ENCODE measurements at regions not wholly inside any gene's neighbourhood (a gene's known extent, or its start where the extent isn't known, plus 50 kb on each side); places are given as distances from the start of the nearest gene placed in this dataset.
"Not testable (repeated sequence)": the region's sequence is repeated elsewhere in the genome, so short reads cannot be mapped to it uniquely, and the experiment has no call there.

DNA sequence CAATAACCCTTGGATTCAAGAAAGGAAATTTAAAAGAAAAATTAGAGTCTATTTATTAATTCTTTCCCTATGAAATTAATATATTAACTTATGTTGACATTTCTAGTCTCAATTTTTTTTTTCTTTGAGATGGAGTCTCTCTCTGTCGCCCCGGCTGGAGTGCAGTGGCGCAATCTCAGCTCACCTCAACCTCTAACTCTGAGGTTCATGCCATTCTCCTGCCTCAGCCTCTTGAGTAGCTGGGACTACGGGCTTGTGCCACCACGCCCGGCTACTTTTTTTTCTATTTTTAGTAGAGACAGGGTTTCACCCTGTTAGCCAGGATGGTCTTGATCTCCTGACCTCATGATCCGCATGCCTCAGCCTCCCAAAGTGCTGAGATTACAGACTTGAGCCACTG, 411.7 kb upstream of the GRAMD2B start:
- TF ChIP-seq, protein P1, sequence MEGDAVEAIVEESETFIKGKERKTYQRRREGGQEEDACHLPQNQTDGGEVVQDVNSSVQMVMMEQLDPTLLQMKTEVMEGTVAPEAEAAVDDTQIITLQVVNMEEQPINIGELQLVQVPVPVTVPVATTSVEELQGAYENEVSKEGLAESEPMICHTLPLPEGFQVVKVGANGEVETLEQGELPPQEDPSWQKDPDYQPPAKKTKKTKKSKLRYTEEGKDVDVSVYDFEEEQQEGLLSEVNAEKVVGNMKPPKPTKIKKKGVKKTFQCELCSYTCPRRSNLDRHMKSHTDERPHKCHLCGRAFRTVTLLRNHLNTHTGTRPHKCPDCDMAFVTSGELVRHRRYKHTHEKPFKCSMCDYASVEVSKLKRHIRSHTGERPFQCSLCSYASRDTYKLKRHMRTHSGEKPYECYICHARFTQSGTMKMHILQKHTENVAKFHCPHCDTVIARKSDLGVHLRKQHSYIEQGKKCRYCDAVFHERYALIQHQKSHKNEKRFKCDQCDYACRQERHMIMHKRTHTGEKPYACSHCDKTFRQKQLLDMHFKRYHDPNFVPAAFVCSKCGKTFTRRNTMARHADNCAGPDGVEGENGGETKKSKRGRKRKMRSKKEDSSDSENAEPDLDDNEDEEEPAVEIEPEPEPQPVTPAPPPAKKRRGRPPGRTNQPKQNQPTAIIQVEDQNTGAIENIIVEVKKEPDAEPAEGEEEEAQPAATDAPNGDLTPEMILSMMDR (IDR thresholded peaks at IDR 0.05): not testable (repeated sequence)
- TF ChIP-seq EP300 (IDR thresholded peaks at IDR 0.05); POLR2A (IDR thresholded peaks at IDR 0.05; ENCODE audit: low read depth); POLR2AphosphoS5 (IDR thresholded peaks at IDR 0.05): not testable (repeated sequence)

Measured in esophagus muscularis mucosa (tissue), 4 donors.